Right kidney (tissue), 1 donor: ENCODE measurements at regions not wholly inside any gene's neighbourhood (a gene's known extent, or its start where the extent isn't known, plus 50 kb on each side); places are given as distances from the start of the nearest gene placed in this dataset.

Source experiments
- DNase-seq: peaks from one replicate; pipeline ENCODE4 v3.0.0-alpha.2; 2016

GRCh38 chr7:54701982-54702381, 57.0 kb downstream of the SEC61G start:
- no peak for DNase-seq

DNA sequence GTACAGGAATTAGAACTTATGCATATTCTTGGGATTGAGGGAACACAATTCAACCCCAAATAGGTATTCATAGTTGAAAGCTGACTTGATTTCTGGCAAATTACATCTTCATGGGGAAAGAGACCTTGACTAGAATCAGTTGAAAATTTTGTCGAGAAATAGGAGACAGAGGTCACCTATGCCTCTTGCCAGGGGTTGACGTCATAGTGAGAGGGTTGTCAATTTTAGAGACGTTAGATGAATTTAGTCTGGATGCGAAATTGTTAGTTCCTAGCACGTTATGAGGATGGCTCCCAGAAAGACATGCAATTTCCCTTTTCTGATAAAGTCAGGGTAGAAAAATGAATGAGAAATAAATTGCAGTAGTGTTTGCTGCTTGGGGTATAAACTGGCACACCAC, 59.3 kb downstream of the SEC61G start:
- no peak for DNase-seq

GRCh38 chr7:54697659-54698186, 61.3 kb downstream of the SEC61G start:
- DNase-seq, result no peak

DNA sequence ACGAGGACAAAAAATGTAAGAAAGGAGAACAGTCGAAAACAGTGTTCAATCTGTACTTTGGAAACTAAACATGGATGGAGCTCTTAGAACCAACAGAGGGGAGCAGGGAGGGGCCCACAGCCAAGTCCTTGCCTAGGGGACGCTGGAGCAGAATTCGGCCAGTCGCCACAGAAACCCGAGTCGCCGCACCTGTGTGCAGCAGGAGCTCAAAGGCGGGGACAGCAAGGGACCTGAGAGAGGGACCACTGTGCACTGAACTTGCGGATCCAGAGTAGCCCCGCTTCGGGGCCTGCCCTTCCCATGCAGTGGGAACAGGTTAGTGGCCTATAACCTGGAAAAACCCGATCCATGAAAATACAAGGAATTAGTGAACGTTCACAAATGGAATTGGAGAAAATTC, 68.1 kb downstream of the SEC61G start:
- no peak for DNase-seq

GRCh38 chr7:54690050-54690443, 69.0 kb downstream of the SEC61G start:
- no peak for DNase-seq

DNA sequence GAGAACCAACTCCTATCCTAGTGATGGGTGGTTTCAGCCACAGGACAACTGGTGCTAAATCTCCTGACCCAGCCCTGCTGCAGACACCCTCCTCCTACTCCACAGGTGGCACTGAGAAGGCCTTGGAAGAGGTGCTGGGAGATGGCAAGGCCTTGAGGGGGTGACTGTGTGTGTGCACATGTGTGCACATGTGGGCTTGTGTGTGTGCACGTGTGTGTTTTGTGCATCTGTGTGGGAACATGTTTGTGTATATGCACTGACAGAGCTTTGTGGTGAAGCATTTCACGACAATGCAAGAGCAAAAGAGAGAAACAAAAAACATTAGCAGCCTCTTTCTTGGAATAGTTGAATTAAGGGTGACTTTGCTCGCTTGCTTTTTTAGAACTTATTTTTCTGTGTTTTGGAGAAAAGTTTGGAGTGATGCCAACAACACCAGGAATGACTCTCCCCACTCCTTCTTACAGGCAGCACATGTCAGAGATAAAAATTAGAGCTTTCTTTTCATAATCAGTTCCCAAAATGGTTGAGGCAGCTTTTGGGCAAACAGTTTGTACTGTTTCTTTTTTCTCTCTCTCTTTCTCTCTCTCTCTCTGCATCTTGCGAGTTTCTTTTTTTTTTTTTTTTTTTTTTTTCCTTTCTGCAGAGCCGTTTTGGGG, 69.5 kb downstream of the SEC61G start:
- no peak for DNase-seq

DNA sequence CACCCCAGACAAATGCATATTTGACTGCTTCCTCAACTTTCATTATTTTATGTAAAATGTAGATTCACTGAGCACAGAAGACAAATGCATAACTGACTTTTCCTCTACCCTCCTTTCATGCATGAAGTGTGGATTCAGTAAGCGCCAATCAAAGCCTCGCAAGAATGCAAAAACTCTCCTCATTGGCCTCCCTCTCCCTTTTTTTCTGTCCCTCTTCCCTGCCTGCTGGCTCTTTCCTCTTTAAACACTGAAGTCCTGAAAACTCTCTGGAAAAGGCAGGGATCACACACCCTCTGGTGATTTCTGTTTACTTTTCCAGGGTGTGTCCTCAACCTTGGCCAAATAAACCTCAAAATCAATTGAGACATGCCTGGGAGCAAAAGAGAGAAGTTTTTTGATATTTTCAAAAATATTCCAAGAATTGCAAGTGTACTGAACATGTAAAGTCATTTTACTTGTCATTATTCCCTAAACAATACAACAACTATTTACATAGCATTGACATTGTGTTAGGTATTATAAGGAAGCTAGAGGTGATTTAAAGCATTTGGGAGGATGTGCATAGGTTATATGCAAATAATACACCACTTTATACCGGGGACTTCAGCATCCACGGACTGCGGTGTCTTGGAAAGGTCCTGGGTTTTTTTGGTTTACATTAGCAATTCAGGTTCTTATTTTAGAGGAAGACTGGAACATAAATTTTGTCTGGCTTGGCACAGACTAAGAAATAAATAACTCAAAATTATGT, 71.4 kb downstream of the SEC61G start:
- no peak for DNase-seq

GRCh38 chr7:54680377-54681005, 78.5 kb downstream of the SEC61G start:
- no peak for DNase-seq

DNA sequence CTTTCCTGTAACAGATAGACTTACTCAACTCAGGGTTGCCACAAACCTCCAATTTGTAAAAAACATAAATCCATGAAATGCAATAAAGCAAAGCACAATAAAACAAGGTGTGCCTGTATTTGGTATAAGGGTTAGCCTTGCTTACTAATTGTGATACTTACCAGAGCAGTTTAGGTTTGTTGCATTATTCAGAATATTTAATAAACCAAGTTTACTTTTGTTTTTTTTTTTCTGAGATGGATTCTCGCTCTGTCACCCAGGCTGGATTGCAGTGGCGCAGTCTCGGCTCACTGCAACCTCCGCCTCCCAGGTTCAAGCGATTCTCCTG, 79.6 kb downstream of the SEC61G start:
- DNase-seq, result no peak

DNA sequence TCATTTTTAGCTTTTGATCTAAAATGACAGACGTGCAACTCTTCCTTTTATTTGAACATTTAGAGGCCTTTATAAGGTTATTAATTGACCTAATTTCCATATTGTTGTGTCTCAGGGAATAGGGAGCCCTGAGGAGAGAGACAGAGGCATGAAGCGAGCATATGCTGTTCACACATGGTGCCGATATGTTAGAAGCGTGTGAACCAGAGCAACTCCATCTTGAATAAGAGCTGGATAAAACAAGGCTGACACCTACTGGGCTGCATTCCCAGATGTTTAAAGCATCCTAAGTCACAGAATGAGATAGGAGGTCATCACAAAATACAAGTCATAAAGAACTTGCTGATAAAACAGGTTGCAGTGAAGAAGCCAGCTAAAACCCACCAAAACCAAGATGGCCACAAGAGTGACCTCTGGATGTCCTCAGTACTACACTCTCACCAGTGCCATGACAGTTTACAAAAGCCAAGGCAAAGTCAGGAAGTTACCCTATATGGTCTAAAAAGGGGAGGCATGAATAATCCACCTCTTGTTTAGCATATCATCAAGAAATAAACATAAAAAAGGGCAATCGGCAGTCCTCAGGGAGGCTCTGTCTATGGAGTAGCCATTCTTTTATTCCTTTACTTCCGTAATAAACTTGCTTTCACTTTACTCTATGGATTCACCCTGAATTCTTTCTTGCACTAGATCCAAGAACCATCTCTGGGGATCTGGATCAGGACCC, 80.1 kb downstream of the SEC61G start:
- no peak for DNase-seq

- no peak for DNase-seq
These were observed 84.1 kb downstream of the SEC61G start for GRCh38 chr7:54674891-54675290.

DNA sequence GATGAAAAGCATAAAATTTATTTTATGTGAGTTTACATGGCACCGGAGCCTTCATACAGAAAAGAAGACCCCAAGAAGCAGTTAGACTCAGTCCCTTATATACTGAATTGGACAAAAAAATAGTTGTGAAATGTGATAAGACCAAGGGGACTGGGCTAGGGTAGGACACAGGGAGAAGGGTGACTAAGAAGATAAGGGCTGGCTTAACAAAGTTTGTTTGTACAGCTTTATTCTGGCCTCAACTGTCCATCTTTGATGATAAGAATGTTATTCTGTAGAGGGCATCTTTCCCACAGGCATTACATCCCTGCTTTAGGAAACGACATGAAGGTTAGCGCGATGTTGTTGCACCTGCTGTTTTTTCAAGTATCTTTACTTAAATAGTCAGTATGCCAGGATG, 86.5 kb downstream of the SEC61G start:
- no peak for DNase-seq

- peak; percentile 84 for DNase-seq
These were observed 94.5 kb downstream of the SEC61G start for GRCh38 chr7:54664235-54665228.

DNA sequence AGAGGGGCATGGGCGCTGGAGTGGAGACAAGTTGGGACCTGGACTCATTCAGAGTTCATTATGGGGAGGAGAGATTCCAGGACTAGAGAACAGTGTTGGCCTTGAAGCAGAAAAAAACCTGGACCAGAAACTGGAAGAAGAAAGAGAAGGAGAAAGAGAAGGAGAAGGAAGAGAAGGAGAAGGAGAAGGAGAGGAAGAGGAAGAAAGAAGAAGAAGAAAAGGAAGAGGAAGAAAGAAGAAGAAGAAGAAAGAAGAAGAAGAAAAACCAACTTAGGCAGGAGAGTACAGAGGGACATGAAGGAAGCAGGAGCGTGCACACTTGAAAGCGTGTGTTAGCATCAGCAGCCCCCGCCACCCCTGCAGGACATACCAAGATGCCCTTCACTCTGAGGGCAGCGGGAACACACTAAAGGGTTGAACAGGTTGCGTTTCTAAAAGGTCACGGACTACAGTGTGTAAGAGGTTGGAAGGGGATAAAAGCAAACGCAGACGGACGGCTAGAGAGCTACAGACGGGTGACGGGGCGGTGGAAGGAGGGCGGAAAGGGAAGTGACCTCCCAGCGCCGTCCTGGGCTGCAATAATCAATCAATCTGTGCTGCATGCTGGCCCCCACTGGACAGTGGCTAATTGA, 95.3 kb downstream of the SEC61G start:
- no peak for DNase-seq

- DNase-seq, result no peak
These were observed 95.8 kb downstream of the SEC61G start for GRCh38 chr7:54663186-54663585.

DNA sequence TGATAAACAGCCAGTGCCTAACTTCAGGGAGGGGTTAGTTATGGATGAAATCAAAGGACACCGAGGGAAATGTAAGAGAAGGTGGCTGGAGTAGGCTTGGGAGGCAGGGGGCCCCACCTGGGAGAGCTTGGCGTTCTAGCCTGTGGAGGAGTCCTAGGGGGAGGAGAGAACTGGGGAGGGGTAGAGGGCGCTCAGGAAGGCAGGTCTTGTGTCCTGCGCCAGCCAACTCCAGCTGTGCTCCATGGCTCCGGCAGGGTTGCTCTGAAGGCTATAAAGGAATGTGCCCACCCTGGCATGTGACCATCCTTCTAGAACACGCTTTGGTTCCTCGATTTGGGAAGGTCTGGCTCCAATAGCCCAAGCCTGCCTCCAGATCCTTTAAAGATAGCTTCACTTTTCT, 96.3 kb downstream of the SEC61G start:
- DNase-seq, result no peak

DNA sequence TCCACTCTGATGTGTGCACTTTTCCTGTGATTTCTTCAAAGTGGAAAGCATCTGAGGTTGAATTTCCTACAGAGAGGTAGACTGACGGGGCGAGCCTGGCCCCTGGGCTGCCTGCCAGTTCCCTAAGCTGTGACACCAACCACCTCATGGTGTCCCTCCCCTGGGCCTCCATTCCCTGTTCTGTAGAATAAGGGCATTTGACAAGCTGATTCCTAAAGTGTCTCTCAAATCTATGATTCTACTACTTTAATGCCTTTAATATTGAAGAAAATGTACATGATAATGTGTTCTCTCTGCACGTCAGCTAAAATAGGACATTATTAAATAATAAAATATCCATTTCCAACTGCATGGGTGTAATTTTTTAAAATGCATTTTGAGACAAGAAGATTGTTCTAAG, 105.1 kb downstream of the SEC61G start:
- DNase-seq, result no peak

DNA sequence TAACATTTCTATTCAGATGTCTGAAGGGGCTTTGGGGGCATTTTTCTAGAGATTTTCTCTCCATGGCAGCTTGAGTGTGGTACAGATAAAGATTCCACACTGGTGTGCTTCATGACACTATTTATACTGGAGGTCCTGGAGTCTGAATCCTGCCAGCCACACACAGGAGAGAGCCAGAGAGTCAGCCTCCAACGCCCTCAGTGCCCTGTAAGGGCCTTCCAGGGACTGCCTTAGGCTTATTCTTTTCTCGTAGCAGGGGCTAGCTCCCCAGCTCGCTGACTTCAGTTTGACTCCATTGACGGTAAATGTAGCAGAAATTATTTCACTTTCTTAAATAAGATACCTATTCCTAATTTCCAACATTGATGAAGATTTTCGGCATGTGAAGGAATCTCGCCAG, 100.9 kb downstream of the VSTM2A start:
- DNase-seq, result no peak

DNA sequence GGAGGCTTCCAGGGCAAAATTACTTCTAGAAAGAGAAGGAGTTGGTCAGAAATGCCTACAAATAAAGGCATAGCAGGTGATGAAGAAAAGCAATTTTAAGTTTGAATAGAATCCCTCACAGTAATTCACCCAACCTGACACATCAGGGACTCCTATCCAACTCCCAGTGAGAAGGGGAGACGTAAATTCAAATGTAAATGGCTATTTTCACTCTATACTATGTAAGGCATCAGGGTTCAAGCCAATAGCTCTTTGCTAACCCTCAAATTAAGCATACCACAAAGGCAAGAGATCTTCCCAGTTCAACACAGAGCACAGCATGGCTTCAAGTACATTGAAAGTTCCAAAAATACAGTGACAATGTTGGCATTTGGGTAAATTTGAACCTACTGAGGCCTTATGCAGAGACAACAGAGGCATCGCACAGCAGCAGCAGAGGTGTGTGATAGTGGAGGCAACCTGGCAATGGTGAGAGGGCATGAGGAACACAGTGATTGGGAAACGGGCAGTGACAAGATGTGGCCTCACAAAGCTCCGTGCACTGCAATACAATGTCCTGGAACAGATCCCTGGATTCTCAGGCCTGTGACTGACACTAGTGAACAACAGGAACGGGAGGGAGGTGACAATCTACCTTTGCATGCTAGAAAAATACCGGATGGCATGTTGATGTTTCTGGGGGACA, 95.7 kb downstream of the VSTM2A start:
- no peak for DNase-seq

- DNase-seq, result no peak
These were observed 90.5 kb downstream of the VSTM2A start for GRCh38 chr7:54632696-54633095.

DNA sequence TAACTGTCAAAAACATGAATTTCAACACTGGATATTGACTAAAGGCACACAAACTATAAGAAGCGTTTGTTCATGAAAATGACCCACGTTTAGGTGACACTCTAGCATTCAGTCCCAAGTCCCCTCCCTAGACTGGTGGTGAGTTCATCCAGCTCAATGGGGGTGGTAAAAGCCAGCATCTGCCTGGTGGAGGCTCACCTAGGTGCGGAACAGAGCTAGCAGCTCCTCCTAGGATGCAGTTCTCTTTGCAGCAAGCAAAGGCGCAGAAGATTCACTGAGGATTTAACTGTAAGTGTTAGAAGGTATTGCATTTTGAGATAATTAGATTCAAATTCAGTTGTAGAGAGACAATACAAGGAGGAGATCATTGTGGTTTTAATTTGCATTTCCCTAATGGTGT, 87.6 kb downstream of the VSTM2A start:
- DNase-seq, result no peak
